ENCODE measurements at regions not wholly inside any gene's neighbourhood (a gene's known extent, or its start where the extent isn't known, plus 50 kb on each side); places are given as distances from the start of the nearest gene placed in this dataset.

DNA sequence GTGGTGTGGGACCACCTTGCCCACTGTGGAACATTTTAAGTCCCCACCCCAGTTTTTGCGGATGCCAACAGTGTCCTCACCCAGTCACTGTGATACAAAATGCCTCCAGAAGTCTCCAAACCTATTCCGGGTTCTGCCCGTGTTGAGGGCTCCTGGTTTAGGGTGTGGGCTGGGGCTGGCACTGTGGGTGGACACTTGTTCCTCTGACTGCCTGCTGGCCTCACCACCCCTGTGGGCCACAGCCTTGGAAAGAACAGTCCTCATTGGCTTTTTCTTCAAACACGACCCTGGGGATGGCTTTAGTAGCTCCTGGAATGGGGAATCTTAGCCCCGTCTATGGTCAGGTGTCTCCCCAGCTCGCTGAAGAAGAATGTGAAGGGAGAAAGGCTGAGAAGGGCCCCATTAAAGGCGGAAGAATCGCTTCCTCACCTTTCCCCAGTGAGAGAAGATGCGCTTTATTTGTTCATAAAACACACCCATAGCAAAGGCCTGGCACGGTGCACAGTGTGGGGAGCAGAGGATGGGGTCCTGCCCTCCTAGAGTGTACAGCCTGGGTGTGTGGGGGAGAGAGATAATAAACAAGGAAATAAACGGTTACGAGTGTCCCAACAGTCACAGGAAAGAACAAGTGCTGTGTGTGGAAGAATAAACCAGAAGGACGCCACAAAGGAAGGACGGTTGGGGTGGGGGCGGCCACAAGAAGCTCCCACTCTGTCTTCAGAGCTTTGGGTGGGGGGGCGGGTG, 56.3 kb upstream of the SLC22A11 start:
- H3K4me3 ChIP-seq (ENCODE audit: low read length), result no peak overlapping the region
- DNase-seq (ENCODE audit: low read depth), result no peak
- TF ChIP-seq, protein P1, sequence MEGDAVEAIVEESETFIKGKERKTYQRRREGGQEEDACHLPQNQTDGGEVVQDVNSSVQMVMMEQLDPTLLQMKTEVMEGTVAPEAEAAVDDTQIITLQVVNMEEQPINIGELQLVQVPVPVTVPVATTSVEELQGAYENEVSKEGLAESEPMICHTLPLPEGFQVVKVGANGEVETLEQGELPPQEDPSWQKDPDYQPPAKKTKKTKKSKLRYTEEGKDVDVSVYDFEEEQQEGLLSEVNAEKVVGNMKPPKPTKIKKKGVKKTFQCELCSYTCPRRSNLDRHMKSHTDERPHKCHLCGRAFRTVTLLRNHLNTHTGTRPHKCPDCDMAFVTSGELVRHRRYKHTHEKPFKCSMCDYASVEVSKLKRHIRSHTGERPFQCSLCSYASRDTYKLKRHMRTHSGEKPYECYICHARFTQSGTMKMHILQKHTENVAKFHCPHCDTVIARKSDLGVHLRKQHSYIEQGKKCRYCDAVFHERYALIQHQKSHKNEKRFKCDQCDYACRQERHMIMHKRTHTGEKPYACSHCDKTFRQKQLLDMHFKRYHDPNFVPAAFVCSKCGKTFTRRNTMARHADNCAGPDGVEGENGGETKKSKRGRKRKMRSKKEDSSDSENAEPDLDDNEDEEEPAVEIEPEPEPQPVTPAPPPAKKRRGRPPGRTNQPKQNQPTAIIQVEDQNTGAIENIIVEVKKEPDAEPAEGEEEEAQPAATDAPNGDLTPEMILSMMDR (conservative IDR thresholded peaks at IDR 0.05; ENCODE audit: low read length), result no peak

DNA sequence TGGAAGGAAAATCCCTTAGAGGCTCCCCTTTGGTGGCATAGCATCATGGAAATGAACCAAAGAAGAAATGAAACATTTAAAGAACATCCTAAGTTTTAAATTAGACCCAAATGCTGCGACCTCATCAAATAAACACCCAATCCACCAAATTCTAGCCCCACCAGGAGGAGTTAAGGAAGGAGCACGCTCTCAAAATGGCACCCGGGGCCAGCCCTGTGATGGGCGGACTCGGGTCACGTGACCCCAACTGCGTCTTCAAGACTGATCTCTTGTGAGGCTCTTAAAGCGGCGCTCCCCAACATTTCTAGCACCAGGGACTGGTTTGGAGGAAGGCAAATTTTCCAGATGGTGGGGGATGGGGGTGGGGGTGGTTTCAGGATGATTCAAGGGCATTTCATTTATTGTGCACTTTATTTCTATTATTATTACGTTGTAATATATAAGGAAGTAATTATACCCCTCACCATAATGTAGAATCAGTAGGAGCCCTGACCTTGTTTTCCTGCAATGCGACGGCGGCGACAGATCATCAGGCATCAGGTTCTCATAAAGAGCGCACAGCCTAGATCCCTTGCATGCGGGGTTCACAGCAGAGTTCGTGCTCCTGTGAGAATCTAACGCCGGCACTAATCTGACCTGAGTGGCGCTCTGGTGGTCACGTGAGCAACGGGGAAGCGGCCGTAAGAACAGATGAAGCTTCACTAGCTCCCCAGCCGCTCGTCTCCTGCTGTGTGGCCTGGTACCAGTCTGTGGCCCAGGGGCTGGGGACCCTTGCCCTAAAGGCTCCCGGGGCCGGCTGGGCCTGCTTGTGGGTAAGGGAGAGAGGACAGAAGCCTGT, 55.3 kb upstream of the SLC22A11 start:
- TF ChIP-seq, protein P1 (conservative IDR thresholded peaks at IDR 0.05; ENCODE audit: low read length), result no peak
- no peak for DNase-seq (ENCODE audit: low read depth)
- no peak overlapping the region for H3K4me3 ChIP-seq (ENCODE audit: low read length)

DNA sequence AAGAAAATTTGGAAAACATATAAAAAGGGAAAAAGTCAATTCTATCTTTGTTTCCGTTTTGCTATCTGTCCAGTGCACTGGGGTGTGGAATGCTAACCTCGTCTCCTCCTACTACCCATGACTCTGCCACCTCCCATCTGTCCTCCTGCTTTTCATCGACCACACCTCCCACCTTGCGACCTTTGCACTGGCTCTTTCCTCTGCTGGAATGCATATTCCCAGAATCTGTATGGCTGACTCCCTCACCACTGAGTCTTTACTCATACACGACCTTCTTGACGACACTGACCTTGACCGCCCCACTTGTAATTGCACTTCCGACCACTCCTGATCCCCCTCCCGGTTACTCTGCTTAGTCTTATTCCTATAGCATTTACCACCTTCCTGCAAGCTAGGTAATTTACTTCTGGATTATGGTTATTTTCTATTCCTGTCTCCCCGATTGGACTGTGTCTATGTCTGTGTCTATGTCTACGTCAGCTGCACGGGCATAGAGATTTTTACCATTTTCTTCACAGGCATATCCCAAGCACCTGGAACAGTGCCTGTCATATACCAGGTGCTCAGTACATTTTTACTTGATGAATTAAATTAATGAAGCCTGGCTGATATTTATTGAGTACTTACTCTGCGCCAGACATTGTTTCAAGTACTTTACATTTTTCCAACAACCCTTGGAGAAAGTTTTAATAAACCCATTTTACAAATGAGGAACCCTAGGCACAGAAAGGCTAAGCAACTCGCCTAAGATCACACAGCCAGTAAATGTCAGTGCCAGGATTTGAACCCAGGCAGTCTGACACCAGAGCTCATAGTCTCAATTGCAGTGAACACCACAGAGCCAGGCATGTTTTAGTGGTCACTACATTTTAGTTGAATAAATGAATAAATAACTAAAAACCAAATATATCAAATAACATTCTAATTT, 54.0 kb upstream of the SLC22A11 start:
- TF ChIP-seq, protein P1 (conservative IDR thresholded peaks at IDR 0.05; ENCODE audit: low read length), result no peak
- no peak overlapping the region for H3K4me3 ChIP-seq (ENCODE audit: low read length)
- DNase-seq (ENCODE audit: low read depth), result no peak

DNA sequence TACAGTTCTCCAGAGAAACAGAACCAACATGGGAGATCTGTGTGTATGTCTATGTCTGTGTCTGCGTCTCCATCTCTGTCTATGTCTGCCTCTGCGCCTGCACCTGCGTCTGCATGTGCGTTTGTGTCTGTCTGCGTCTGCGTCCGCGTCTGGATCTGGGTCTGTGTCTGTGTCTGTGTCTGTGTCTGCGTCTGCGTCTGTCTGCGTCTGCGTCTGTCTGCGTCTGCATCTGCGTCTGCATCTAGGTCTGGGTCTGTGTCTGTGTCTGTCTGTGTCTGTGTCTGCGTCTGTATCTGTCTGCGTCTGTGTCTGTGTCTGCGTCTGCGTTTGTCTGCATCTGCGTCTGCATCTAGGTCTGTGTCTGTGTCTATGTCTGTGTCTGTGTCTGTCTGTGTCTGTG, 53.1 kb upstream of the SLC22A11 start:
- no peak for DNase-seq (ENCODE audit: low read depth)
- TF ChIP-seq, protein P1 (conservative IDR thresholded peaks at IDR 0.05; ENCODE audit: low read length), result no peak
- H3K4me3 ChIP-seq (ENCODE audit: low read length), result no peak overlapping the region

DNA sequence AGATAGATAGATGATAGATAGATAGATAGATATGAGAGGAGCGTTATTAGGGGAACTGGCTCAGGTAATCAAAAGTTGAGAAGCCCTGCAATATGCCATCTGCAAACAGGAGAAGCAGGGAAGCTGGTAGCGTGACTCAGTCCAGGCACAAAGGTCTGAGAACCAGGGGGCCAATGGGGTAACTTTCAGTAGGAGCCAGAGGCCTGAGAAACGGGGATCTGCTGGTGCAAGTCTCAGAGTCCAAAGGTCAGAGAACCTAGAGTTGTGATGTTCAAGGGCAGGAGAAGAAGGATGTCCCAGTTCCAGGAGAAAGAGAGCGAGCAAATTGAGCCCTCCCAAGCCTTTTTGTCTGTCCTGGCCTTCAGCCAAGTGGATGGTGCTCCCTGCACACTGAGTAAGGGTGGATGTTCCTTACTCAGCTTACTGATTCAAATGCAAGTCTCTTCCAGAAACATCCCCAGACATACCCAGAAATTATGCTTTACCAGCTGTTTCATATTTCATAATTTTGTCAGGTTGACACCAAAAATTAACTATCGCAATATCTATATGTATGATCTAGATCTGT, 52.5 kb upstream of the SLC22A11 start:
- H3K4me3 ChIP-seq (ENCODE audit: low read length), result no peak overlapping the region
- TF ChIP-seq, protein P1 (conservative IDR thresholded peaks at IDR 0.05; ENCODE audit: low read length), result no peak
- DNase-seq (ENCODE audit: low read depth), result no peak

DNA sequence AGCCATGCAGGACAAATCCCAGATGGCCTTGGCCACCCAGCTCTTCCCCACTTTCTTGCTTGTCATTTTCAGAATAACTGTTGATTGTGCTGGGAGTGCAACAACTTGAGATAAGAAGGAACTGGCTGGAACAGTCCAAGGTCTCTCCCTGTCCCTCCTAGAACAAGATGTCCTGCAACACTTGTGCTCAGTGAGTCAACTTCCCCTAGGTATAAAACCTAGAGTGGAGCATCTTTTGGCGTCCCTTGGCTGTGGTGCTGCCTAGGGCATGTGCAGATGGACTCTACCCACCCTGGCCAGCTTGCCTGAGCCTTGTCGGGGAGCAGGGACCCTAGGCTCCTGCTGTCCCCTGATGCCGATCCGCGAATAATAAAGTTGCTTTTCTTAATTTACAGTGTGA, 50.7 kb upstream of the SLC22A11 start:
- DNase-seq (ENCODE audit: low read depth), result no peak
- no peak overlapping the region for H3K4me3 ChIP-seq (ENCODE audit: low read length)
- TF ChIP-seq, protein P1 (conservative IDR thresholded peaks at IDR 0.05; ENCODE audit: low read length), result no peak

All from AG10803 (cell line).